ENCODE measurements at regions not wholly inside any gene's neighbourhood (a gene's known extent, or its start where the extent isn't known, plus 50 kb on each side); places are given as distances from the start of the nearest gene placed in this dataset.
"Not testable (repeated sequence)": the region's sequence is repeated elsewhere in the genome, so short reads cannot be mapped to it uniquely, and the experiment has no call there.

- in situ Hi-C loops (cut with HindIII; ENCODE audit: low sequenced_read_pairs), result no loop called here
Measured at GRCh38 chr2:19106376-19106775, 252.0 kb downstream of the OSR1 start.

GRCh38 chr2:19104503-19104902, 253.9 kb downstream of the OSR1 start:
- in situ Hi-C loops (cut with HindIII; ENCODE audit: low sequenced_read_pairs), result no loop called here

GRCh38 chr2:19102696-19103423, 255.6 kb downstream of the OSR1 start:
- in situ Hi-C loops (cut with HindIII; ENCODE audit: low sequenced_read_pairs), result no loop called here

GRCh38 chr2:19101968-19102367, 256.5 kb downstream of the OSR1 start:
- in situ Hi-C loops (cut with HindIII; ENCODE audit: low sequenced_read_pairs), result no loop called here

GRCh38 chr2:19100570-19100969, 257.9 kb downstream of the OSR1 start:
- in situ Hi-C loops (cut with HindIII; ENCODE audit: low sequenced_read_pairs), result no loop called here

- in situ Hi-C loops (cut with HindIII; ENCODE audit: low sequenced_read_pairs), result no loop called here
Measured at GRCh38 chr2:19099181-19099580, 259.2 kb downstream of the OSR1 start.

GRCh38 chr2:19098467-19099160, 259.8 kb downstream of the OSR1 start:
- in situ Hi-C loops (cut with HindIII; ENCODE audit: low sequenced_read_pairs), result no loop called here

- in situ Hi-C loops (cut with HindIII; ENCODE audit: low sequenced_read_pairs), result not testable (repeated sequence)
Measured at GRCh38 chr2:19089476-19089875, 268.9 kb downstream of the OSR1 start.

- in situ Hi-C loops (cut with HindIII; ENCODE audit: low sequenced_read_pairs), result no loop called here
Measured at GRCh38 chr2:19086231-19086651, 272.2 kb downstream of the OSR1 start.

- in situ Hi-C loops (cut with HindIII; ENCODE audit: low sequenced_read_pairs), result no loop called here
Measured at GRCh38 chr2:19078709-19079108, 279.7 kb downstream of the OSR1 start.

- in situ Hi-C loops (cut with HindIII; ENCODE audit: low sequenced_read_pairs), result no loop called here
Measured at GRCh38 chr2:19073522-19073921, 284.9 kb downstream of the OSR1 start.

GRCh38 chr2:19072161-19072560, 286.3 kb downstream of the OSR1 start:
- in situ Hi-C loops (cut with HindIII; ENCODE audit: low sequenced_read_pairs), result no loop called here

GRCh38 chr2:19070886-19071285, 287.5 kb downstream of the OSR1 start:
- in situ Hi-C loops (cut with HindIII; ENCODE audit: low sequenced_read_pairs), result no loop called here

GRCh38 chr2:19068206-19068605, 290.2 kb downstream of the OSR1 start:
- in situ Hi-C loops (cut with HindIII; ENCODE audit: low sequenced_read_pairs), result no loop called here

- in situ Hi-C loops (cut with HindIII; ENCODE audit: low sequenced_read_pairs), result no loop called here
Measured at GRCh38 chr2:19062370-19062769, 296.1 kb downstream of the OSR1 start.

- in situ Hi-C loops (cut with HindIII; ENCODE audit: low sequenced_read_pairs), result no loop called here
Measured at GRCh38 chr2:19059076-19059475, 299.3 kb downstream of the OSR1 start.

GRCh38 chr2:19051203-19051831, 307.1 kb downstream of the OSR1 start:
- in situ Hi-C loops (cut with HindIII; ENCODE audit: low sequenced_read_pairs), result no loop called here

- in situ Hi-C loops (cut with HindIII; ENCODE audit: low sequenced_read_pairs), result no loop called here
Measured at GRCh38 chr2:19050354-19050753, 308.1 kb downstream of the OSR1 start.

- in situ Hi-C loops (cut with HindIII; ENCODE audit: low sequenced_read_pairs), result no loop called here
Measured at GRCh38 chr2:19048593-19049266, 309.7 kb downstream of the OSR1 start.

- in situ Hi-C loops (cut with HindIII; ENCODE audit: low sequenced_read_pairs), result no loop called here
Measured at GRCh38 chr2:19046986-19047780, 311.2 kb downstream of the OSR1 start.

GRCh38 chr2:19045151-19045550, 313.3 kb downstream of the OSR1 start:
- in situ Hi-C loops (cut with HindIII; ENCODE audit: low sequenced_read_pairs), result no loop called here
